DOHH2 (cell line): ENCODE measurements at regions not wholly inside any gene's neighbourhood (a gene's known extent, or its start where the extent isn't known, plus 50 kb on each side); places are given as distances from the start of the nearest gene placed in this dataset.
"Not testable (repeated sequence)": the region's sequence is repeated elsewhere in the genome, so short reads cannot be mapped to it uniquely, and the experiment has no call there.

Experiments
- H3F3A ChIP-seq: fragments of 200-600 bp; sonication (generic), shearing (Covaris generic); 2 replicates; pipeline ENCODE4 v1.6.0; 2016; ENCODE audit warnings: antibody characterized with exemption, mild to moderate bottlenecking; ENCODE audit not compliant: control insufficient read depth, insufficient read depth
- H3K27ac ChIP-seq: fragments of 200-600 bp; sonication (generic); 2 replicates; pipeline ENCODE4 v1.5.1; 2014; ENCODE audit warnings: low read depth, mild to moderate bottlenecking, low read length, moderate library complexity
- H3K27me3 ChIP-seq: fragments of 200-600 bp; sonication (generic); 2 replicates; pipeline ENCODE4 v1.6.1; 2014; ENCODE audit warnings: mild to moderate bottlenecking, low read length, mixed read lengths; ENCODE audit not compliant: control insufficient read depth
- H3K36me3 ChIP-seq: fragments of 200-600 bp; sonication (generic); 2 replicates; pipeline ENCODE4 v1.6.1; 2014; ENCODE audit warnings: mild to moderate bottlenecking, low read length, moderate library complexity, mixed read lengths; ENCODE audit not compliant: control insufficient read depth
- H3K4me1 ChIP-seq: fragments of 200-600 bp; sonication (generic); 2 replicates; pipeline ENCODE4 v1.6.1; 2014; ENCODE audit warnings: mild to moderate bottlenecking, low read length, mixed read lengths; ENCODE audit not compliant: control insufficient read depth
- H3K4me2 ChIP-seq: fragments of 200-600 bp; sonication (generic); 2 replicates; pipeline ENCODE4 v1.6.0; 2014; ENCODE audit warnings: mild to moderate bottlenecking, low read length, moderate library complexity
- H3K4me3 ChIP-seq: fragments of 200-600 bp; sonication (generic); 2 replicates; pipeline ENCODE4 v1.5.1; 2014; ENCODE audit warnings: mild to moderate bottlenecking, low read length, mixed read lengths
- H3K79me2 ChIP-seq: fragments of 200-600 bp; sonication (generic); 2 replicates; pipeline ENCODE4 v1.6.1; 2014; ENCODE audit warnings: mild to moderate bottlenecking, low read length, mixed read lengths; ENCODE audit not compliant: control insufficient read depth
- H3K9me2 ChIP-seq: fragments of 200-600 bp; sonication (generic); replicated peaks from 2 replicates; pipeline ENCODE4 v1.6.1; 2014; ENCODE audit warnings: mild to moderate bottlenecking, low read length, mixed read lengths; ENCODE audit not compliant: control insufficient read depth
- H3K9me3 ChIP-seq: fragments of 200-600 bp; sonication (generic); 2 replicates; pipeline ENCODE4 v1.6.1; 2014; ENCODE audit warnings: antibody characterized with exemption, low read length, mixed read lengths; ENCODE audit not compliant: control insufficient read depth, insufficient read depth
- H4K20me1 ChIP-seq: fragments of 200-600 bp; sonication (generic); 2 replicates; pipeline ENCODE4 v1.6.0; 2014; ENCODE audit warnings: low read depth, mild to moderate bottlenecking, antibody characterized with exemption, low read length, moderate library complexity; ENCODE audit not compliant: control insufficient read depth, insufficient read depth
- CTCF ChIP-seq: fragments of 200-600 bp; sonication (generic); IDR thresholded peaks from one replicate; pipeline ENCODE4 v1.5.1; 2014; ENCODE audit warnings: antibody characterized with exemption, mild to moderate bottlenecking, low read depth, low read length; ENCODE audit not compliant: poor library complexity, severe bottlenecking
- EZH2phosphoT487 ChIP-seq: fragments of 200-600 bp; sonication (generic); IDR thresholded peaks from 2 replicates; pipeline ENCODE4 v1.6.1; 2017; ENCODE audit warnings: borderline replicate concordance, mild to moderate bottlenecking, antibody characterized with exemption, low read length, moderate library complexity, mixed read lengths

DNA sequence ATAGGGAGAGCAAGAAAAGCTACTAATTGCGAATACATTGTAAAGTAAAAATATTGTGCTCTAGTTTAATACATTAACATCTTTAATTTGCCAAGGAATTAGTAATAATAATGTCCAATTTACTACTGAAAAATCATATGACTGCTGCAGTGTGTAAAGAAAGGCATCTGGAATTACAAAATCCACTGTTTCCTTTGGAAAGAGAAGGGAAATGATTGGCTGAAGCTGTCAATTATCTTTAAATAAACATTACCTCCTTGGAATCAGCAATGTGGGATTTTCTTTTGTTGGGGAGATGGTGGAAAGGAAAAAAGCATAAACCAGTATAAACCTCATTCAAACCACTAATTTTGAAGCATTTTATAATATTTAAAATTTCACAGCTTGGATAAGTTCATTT lies 276.0 kb downstream of the MAP2K6 start:
- H3K4me1 ChIP-seq, result no peaks in the 10 kb centered on the region
- no peaks in the 10 kb centered on the region for H3K9me2 ChIP-seq
- H3K27me3 ChIP-seq, result no peaks in the 10 kb centered on the region
- no peak overlapping the region for H3K27ac ChIP-seq
- no peaks in the 10 kb centered on the region for H3F3A ChIP-seq
- H3K4me2 ChIP-seq, result no peak overlapping the region
- H4K20me1 ChIP-seq, result no peaks in the 10 kb centered on the region
- no peaks in the 10 kb centered on the region for H3K79me2 ChIP-seq
- peaks cover 6% of the 10 kb centered on the region; the same call in 1 of the 2 replicates for H3K9me3 ChIP-seq
- no peak overlapping the region for H3K4me3 ChIP-seq
- no peak for TF ChIP-seq CTCF
- TF ChIP-seq EZH2phosphoT487, result no peak
- H3K36me3 ChIP-seq, result no peaks in the 10 kb centered on the region

GRCh38 chr17:69692171-69692570 lies 277.7 kb downstream of the MAP2K6 start:
- no peaks in the 10 kb centered on the region for H3K79me2 ChIP-seq
- TF ChIP-seq EZH2phosphoT487 (no peak), CTCF (no peak)
- no peaks in the 10 kb centered on the region for H3K36me3 ChIP-seq
- H4K20me1 ChIP-seq, result no peaks in the 10 kb centered on the region
- no peak overlapping the region for H3K4me2 ChIP-seq
- H3K27ac ChIP-seq, result no peak overlapping the region
- no peaks in the 10 kb centered on the region for H3F3A ChIP-seq
- H3K4me3 ChIP-seq, result no peak overlapping the region
- H3K27me3 ChIP-seq, result no peaks in the 10 kb centered on the region
- no peaks in the 10 kb centered on the region for H3K4me1 ChIP-seq
- H3K9me2 ChIP-seq, result no peaks in the 10 kb centered on the region
- peaks cover 5% of the 10 kb centered on the region; the same call in 1 of the 2 replicates for H3K9me3 ChIP-seq

DNA sequence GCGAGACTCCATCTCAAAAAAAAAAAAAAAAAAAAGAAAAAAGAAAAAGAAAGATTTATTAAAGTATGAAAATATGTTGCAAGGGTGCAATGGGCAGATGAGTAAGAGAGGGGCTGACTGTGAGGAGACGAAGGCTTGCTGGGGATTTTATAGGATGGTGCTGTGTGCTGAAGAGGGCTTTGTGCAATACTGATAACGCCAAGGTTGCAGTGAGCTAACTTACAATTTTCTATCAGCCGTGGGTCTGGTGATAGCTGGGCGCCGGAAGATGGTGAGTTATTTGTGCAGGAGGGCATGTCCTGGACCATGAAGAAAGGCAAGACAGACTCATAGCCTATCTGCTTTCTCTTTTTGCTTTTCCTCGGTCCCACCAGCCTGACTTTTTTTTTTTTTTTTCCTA lies 281.1 kb downstream of the MAP2K6 start:
- Histone ChIP-seq H3K4me3 (no peak overlapping the region), H3F3A (no peaks in the 10 kb centered on the region), H3K9me3 (peaks cover 22% of the 10 kb centered on the region; the same call in 1 of the 2 replicates), H3K79me2 (no peaks in the 10 kb centered on the region), H3K4me2 (no peak overlapping the region), H3K9me2 (no peaks in the 10 kb centered on the region), H3K27me3 (no peaks in the 10 kb centered on the region), H3K27ac (no peak overlapping the region), H3K4me1 (no peaks in the 10 kb centered on the region), H4K20me1 (no peaks in the 10 kb centered on the region), H3K36me3 (no peaks in the 10 kb centered on the region)
- TF ChIP-seq CTCF, result no peak
- no peak for TF ChIP-seq EZH2phosphoT487

GRCh38 chr17:69696650-69697049 lies 282.2 kb downstream of the MAP2K6 start:
- TF ChIP-seq CTCF (no peak), EZH2phosphoT487 (no peak)
- no peaks in the 10 kb centered on the region for H3K79me2 ChIP-seq

GRCh38 chr17:69698352-69698751 lies 283.9 kb downstream of the MAP2K6 start:
- H3K79me2 ChIP-seq, H3K36me3 ChIP-seq, H3K27ac ChIP-seq, H3K4me2 ChIP-seq, H3K9me2 ChIP-seq, H3F3A ChIP-seq, H3K4me1 ChIP-seq, H3K4me3 ChIP-seq, H3K27me3 ChIP-seq, H4K20me1 ChIP-seq: not testable (repeated sequence)
- peaks cover 22% of the 10 kb centered on the region; the same call in 1 of the 2 replicates for H3K9me3 ChIP-seq

More at GRCh38 chr17:69696650-69697049, 282.2 kb downstream of the MAP2K6 start:
- Histone ChIP-seq H3K27ac (no peak overlapping the region), H3K4me2 (no peak overlapping the region), H3K27me3 (no peaks in the 10 kb centered on the region), H3K9me2 (no peaks in the 10 kb centered on the region), H3K4me1 (no peaks in the 10 kb centered on the region), H3K9me3 (peaks cover 22% of the 10 kb centered on the region; the same call in 1 of the 2 replicates), H4K20me1 (no peaks in the 10 kb centered on the region), H3K4me3 (no peak overlapping the region), H3F3A (no peaks in the 10 kb centered on the region), H3K36me3 (no peaks in the 10 kb centered on the region)
